Coronary artery (tissue), 2 donors: ENCODE measurements at regions not wholly inside any gene's neighbourhood (a gene's known extent, or its start where the extent isn't known, plus 50 kb on each side); places are given as distances from the start of the nearest gene placed in this dataset.

ENCODE experiments used
- DNase-seq: peaks from one replicate; pipeline ENCODE4 v3.0.0-alpha.2; 2017; ENCODE audit warnings: low spot score
- H3K27ac ChIP-seq, 2 donors: fragments of 200-600 bp; sonication (generic); one replicate each; pipeline ENCODE4 v1.5.1; 2016 to 2019
- H3K4me3 ChIP-seq: fragments of 200-600 bp; sonication (generic); 2 replicates; pipeline ENCODE4 v1.5.1; 2016; ENCODE audit warnings: mild to moderate bottlenecking, moderate library complexity
- TF ChIP-seq, protein P1 (sequence below): fragments of 200-600 bp; sonication (generic); IDR thresholded peaks from one replicate; pipeline ENCODE4 v1.5.1; 2019; ENCODE audit warnings: antibody characterized with exemption

DNA sequence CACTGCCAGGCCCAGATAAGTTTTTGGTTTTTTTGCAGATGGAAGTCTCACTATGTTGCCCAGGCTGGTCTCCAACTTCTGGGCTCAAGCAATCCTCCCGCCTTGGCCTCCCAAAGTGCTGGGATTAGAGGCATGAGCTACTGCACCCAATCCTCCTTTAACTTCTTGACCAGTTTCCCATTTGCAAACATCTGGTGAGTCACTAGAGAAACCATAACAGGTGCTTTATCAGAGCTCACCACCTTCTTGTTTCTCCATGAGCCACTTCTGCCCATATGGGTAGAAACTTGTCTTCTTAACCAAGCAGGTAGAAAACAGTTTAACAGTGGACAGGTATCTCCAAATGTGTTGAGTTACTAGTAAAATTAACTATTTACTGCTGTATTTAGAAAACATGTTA is 128.4 kb upstream of the AP1S2 start:
- no peak for DNase-seq
- no peak overlapping the region for H3K4me3 ChIP-seq

DNA sequence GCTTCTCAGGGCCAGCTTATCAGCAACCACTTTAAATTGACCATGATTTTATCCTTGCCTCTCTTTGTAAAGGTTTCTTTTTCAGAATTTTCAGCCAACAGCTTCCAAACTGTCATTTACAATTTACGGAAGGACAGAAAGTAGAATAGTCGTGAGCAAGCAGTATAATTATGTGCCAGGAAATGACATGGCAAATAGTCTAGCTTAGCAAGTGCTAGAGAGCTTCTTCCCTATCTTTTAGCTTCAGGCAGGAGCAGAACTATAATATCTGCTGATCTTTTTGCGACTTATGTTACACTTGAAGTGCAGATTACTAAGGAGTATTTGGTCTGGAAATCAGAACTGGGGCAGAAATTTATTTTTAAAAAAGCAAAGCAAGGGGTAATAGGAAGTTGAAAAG is 123.0 kb upstream of the AP1S2 start:
- no peak for DNase-seq
- Histone ChIP-seq H3K4me3 (no peak overlapping the region), H3K27ac (no peak overlapping the region)
- TF ChIP-seq, protein P1, sequence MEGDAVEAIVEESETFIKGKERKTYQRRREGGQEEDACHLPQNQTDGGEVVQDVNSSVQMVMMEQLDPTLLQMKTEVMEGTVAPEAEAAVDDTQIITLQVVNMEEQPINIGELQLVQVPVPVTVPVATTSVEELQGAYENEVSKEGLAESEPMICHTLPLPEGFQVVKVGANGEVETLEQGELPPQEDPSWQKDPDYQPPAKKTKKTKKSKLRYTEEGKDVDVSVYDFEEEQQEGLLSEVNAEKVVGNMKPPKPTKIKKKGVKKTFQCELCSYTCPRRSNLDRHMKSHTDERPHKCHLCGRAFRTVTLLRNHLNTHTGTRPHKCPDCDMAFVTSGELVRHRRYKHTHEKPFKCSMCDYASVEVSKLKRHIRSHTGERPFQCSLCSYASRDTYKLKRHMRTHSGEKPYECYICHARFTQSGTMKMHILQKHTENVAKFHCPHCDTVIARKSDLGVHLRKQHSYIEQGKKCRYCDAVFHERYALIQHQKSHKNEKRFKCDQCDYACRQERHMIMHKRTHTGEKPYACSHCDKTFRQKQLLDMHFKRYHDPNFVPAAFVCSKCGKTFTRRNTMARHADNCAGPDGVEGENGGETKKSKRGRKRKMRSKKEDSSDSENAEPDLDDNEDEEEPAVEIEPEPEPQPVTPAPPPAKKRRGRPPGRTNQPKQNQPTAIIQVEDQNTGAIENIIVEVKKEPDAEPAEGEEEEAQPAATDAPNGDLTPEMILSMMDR, result no peak

More for the DNA sequence above, 128.4 kb upstream of the AP1S2 start:
- no peak overlapping the region for H3K27ac ChIP-seq
- TF ChIP-seq, protein P1, result no peak

DNA sequence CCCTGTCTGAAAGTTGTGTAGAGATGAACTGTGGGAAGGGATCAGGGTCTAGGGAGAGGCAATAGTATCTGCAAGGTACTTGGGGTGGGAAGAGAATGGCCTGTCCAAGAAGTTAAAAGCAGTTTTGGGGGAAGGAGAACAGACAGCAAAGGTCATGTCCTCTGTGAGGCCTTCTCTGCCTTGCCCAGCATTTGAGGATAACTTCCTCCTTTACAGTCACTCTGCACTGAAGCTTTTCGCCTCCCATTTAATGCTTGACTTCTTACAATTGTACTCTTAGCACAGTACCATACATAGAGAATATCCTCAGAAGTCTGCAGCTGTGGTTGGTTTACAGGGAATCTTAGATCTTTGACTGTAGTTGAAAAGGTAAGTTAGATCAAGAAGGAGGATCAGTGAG is 121.8 kb upstream of the AP1S2 start:
- Histone ChIP-seq H3K4me3 (no peak overlapping the region), H3K27ac (no peak overlapping the region)
- TF ChIP-seq, protein P1, result no peak
- DNase-seq, result no peak

DNA sequence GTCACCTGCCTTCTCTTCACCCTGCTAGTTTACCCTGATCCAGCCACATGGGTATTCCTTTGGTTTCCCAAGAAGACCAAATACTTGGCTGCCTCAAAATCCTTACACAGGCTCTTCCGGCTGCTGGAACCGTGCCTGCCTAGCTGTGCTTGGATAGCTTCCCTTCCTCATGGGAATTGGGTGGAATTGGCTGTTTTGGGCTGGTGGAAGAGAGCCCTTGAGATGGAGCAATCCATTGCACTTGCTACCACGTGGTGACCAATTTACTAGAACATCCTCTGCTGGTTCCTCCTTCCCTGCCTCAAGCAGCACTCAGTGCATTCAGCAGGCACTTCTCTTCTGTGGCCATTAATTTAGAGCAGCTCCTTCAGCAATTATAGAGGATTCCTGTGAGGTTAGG is 119.3 kb upstream of the AP1S2 start:
- no peak overlapping the region for H3K4me3 ChIP-seq
- no peak for DNase-seq
- TF ChIP-seq, protein P1, result no peak

DNA sequence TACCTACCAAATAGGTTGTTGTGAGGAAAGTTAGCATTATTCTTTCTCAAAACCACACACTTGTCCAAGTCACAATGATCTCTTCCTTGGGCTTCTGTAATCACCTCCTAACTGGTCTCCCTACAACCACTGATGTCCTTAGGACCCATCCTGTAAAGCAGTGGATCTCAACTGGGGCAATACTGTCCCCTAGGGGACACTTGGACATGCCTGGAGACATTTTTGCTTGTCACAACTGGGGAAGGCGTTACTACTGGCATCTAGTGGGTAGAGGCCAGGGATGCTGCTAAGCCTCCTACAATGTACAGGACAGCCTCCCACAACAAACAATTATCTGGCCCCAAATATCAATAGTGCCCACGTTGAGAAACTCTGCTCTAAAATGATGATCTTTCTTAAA is 118.7 kb upstream of the AP1S2 start:
- no peak for DNase-seq
- no peak overlapping the region for H3K4me3 ChIP-seq
- H3K27ac ChIP-seq, result no peak overlapping the region
- TF ChIP-seq, protein P1, result no peak

More for the DNA sequence above, 119.3 kb upstream of the AP1S2 start:
- H3K27ac ChIP-seq, result no peak overlapping the region

DNA sequence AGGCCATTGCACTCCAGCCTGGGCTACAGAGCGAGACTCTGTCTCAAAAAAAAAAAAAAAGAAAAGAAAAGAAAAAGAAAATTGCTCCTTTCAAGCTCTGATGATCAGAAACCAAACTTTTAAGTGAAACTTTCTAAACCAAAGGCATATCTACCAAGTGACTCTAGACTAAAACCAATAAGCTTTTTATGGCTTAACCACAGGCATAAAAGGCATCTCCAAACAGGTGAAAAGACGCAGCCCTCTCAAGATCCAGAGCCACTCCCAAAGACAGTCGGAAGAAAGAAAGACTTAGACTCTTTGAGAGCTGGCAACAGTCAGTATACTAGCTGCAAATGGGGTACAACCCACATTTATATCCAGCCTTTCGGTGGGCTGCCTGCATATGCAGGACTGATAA is 117.1 kb upstream of the AP1S2 start:
- DNase-seq, result no peak
- TF ChIP-seq, protein P1, result no peak
- H3K4me3 ChIP-seq, result no peak overlapping the region
- H3K27ac ChIP-seq, result no peak overlapping the region

DNA sequence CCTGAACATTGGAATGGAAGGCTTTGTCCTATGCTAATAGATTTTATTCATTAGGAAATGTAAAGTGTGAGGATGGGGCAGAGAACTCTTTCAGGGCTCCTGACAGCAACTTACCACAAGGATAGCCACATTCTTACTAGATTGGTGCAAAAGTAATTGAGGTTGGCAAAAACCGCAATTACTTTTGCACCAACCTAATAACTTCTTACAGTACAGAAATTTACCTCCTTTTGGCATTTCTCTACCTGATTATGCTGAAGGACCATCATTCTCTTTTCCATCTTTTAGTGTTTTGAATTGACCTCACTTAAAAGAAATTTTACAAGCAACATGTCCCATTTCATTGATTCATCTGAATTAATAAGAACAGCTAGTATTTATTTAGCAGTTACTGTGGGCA is 109.2 kb upstream of the AP1S2 start:
- TF ChIP-seq, protein P1, result no peak
- Histone ChIP-seq H3K27ac (no peak overlapping the region), H3K4me3 (no peak overlapping the region)
- no peak for DNase-seq
